ENCODE measurements at regions not wholly inside any gene's neighbourhood (a gene's known extent, or its start where the extent isn't known, plus 50 kb on each side); places are given as distances from the start of the nearest gene placed in this dataset.
"Not testable (repeated sequence)": the region's sequence is repeated elsewhere in the genome, so short reads cannot be mapped to it uniquely, and the experiment has no call there.

- Histone ChIP-seq H2BK15ac (ENCODE audit: low read depth, low read length) (no peak overlapping the region), H3K9me3 (ENCODE audit: control insufficient read depth, insufficient read depth, low read length) (no peaks in the 10 kb centered on the region), H4K91ac (ENCODE audit: insufficient read depth, low read depth, low read length) (no peak overlapping the region), H2BK120ac (ENCODE audit: low read depth, low read length) (no peak overlapping the region), H4K5ac (ENCODE audit: low read depth, low read length) (no peak overlapping the region), H2AK5ac (ENCODE audit: low read depth, low read length) (no peak overlapping the region), H3K9me1 (ENCODE audit: insufficient read depth, low read length) (no peaks in the 10 kb centered on the region), H2BK20ac (ENCODE audit: low read depth, low read length) (no peak overlapping the region), H3K36me3 (ENCODE audit: control insufficient read depth, insufficient read depth, low read length) (no peaks in the 10 kb centered on the region), H3K56ac (ENCODE audit: extremely low read depth, insufficient read depth, low read length) (no peak overlapping the region), H3K27me3 (ENCODE audit: control insufficient read depth, insufficient read depth, low read length) (peaks cover 2% of the 10 kb centered on the region), H3K14ac (replicated peaks; ENCODE audit: low read depth, low read length) (no peak overlapping the region), H3K79me1 (ENCODE audit: low read depth in 1 of 2, low read length in 2 of 2) (no peaks in the 10 kb centered on the region), H3K9ac (ENCODE audit: low read depth, low read length) (no peak overlapping the region), H2AK9ac (replicated peaks; ENCODE audit: low read depth, low read length, poor library complexity) (no peak overlapping the region), H3K4me2 (ENCODE audit: low read depth, low read length) (no peak overlapping the region), H4K8ac (ENCODE audit: low read depth in 2 of 2, low read length in 2 of 2) (no peak overlapping the region), H3K18ac (ENCODE audit: low read depth, low read length) (no peak overlapping the region), H2AFZ (replicated peaks; ENCODE audit: low read length, poor library complexity) (no peak overlapping the region), H3K23ac (ENCODE audit: low read depth, low read length) (no peak overlapping the region), H3K4me3 (ENCODE audit: insufficient read depth, low read depth, low read length) (no peak overlapping the region), H3K4me1 (ENCODE audit: control insufficient read depth, insufficient read depth, low read length) (no peaks in the 10 kb centered on the region), H2BK5ac (ENCODE audit: low read depth, low read length, poor library complexity, severe bottlenecking) (no peak overlapping the region), H4K20me1 (ENCODE audit: insufficient read depth, low read length) (no peaks in the 10 kb centered on the region), H3K27ac (ENCODE audit: insufficient read depth, low read length) (no peak overlapping the region), H3K4ac (ENCODE audit: low read depth, low read length) (no peak overlapping the region)
- no peak for ATAC-seq (ENCODE audit: low read depth)
- WGBS, 2 experiments (ENCODE audit: extremely low coverage in 2 of 2, insufficient read length in 1 of 2): no CpG with 5 or more reads among the region's 4 CpGs
- BruUV-seq (replicated peaks): no TSS peak
- no peak for DNase-seq
- intact Hi-C loops (cut with micrococcal nuclease) (no loop called here), in situ Hi-C loops (cut with MboI; ENCODE audit: low sequenced_read_pairs) (no loop called here), dilution Hi-C loops (cut with HindIII; ENCODE audit: low sequenced_read_pairs, unreplicated experiment) (no loop called here)
- TF ChIP-seq RFX5 (IDR thresholded peaks at IDR 0.05; ENCODE audit: low read depth, low read length): peak; percentile 79
- TF ChIP-seq RAD21 (IDR thresholded peaks at IDR 0.05; ENCODE audit: low read length): no peak
- TF ChIP-seq ELK1 (IDR thresholded peaks at IDR 0.05; ENCODE audit: borderline replicate concordance, low read depth, low read length): no peak
- ChIA-PET CTCF (no interaction called here), POLR2A (ENCODE audit: unreplicated experiment) (interaction anchor here (0.6 kb wide), 1 partner anchor 682 kb away, joined by 3 read pairs; no protein-coding TSS in a partner anchor)
Measured at GRCh38 chr1:172795741-172796140, 136.8 kb downstream of the FASLG start.

GRCh38 chr1:172799804-172800203 is 140.9 kb downstream of the FASLG start:
- H3K9me1 ChIP-seq (ENCODE audit: insufficient read depth, low read length); H3K14ac ChIP-seq (replicated peaks; ENCODE audit: low read depth, low read length); H3K27me3 ChIP-seq (ENCODE audit: control insufficient read depth, insufficient read depth, low read length); H3K4ac ChIP-seq (ENCODE audit: low read depth, low read length); H3K4me3 ChIP-seq (ENCODE audit: insufficient read depth, low read depth, low read length); H3K9ac ChIP-seq (ENCODE audit: low read depth, low read length); H4K20me1 ChIP-seq (ENCODE audit: insufficient read depth, low read length); H3K36me3 ChIP-seq (ENCODE audit: control insufficient read depth, insufficient read depth, low read length); CTCF ChIA-PET; DNase-seq; H2BK5ac ChIP-seq (ENCODE audit: low read depth, low read length, poor library complexity, severe bottlenecking); H3K27ac ChIP-seq (ENCODE audit: insufficient read depth, low read length); POLR2A ChIA-PET (ENCODE audit: unreplicated experiment); H2AK9ac ChIP-seq (replicated peaks; ENCODE audit: low read depth, low read length, poor library complexity); dilution Hi-C loops (cut with HindIII; ENCODE audit: low sequenced_read_pairs, unreplicated experiment); H4K5ac ChIP-seq (ENCODE audit: low read depth, low read length); BruUV-seq (replicated peaks); intact Hi-C loops (cut with micrococcal nuclease); H2AFZ ChIP-seq (replicated peaks; ENCODE audit: low read length, poor library complexity); H3K4me1 ChIP-seq (ENCODE audit: control insufficient read depth, insufficient read depth, low read length); H3K9me3 ChIP-seq (ENCODE audit: control insufficient read depth, insufficient read depth, low read length); H4K8ac ChIP-seq (ENCODE audit: low read depth in 2 of 2, low read length in 2 of 2); H3K18ac ChIP-seq (ENCODE audit: low read depth, low read length); H2BK15ac ChIP-seq (ENCODE audit: low read depth, low read length); in situ Hi-C loops (cut with MboI; ENCODE audit: low sequenced_read_pairs); H2BK120ac ChIP-seq (ENCODE audit: low read depth, low read length); H4K91ac ChIP-seq (ENCODE audit: insufficient read depth, low read depth, low read length); H3K79me1 ChIP-seq (ENCODE audit: low read depth in 1 of 2, low read length in 2 of 2); H3K23ac ChIP-seq (ENCODE audit: low read depth, low read length); H3K56ac ChIP-seq (ENCODE audit: extremely low read depth, insufficient read depth, low read length); H2BK20ac ChIP-seq (ENCODE audit: low read depth, low read length); H2AK5ac ChIP-seq (ENCODE audit: low read depth, low read length); ATAC-seq (ENCODE audit: low read depth); H3K4me2 ChIP-seq (ENCODE audit: low read depth, low read length): not testable (repeated sequence)
- WGBS, 2 experiments (ENCODE audit: extremely low coverage in 2 of 2, insufficient read length in 1 of 2): 83% methylated on average over 3 of the region's 9 CpGs; no CpG with 5 or more reads in 1 of the 2 experiments

All from IMR-90 (cell line).